Liver (tissue), 8 donors: ENCODE measurements at regions not wholly inside any gene's neighbourhood (a gene's known extent, or its start where the extent isn't known, plus 50 kb on each side); places are given as distances from the start of the nearest gene placed in this dataset.
A peak's percentile ranks its signal among the peaks of the same experiment; 100 is the strongest.

Source experiments
- DNase-seq: peaks from one replicate; pipeline ENCODE4 v3.0.0-alpha.2; 2017; ENCODE audit warnings: low spot score
- H3K27ac ChIP-seq, 2 donors: one replicate each; pipeline ENCODE4 v1.7.0; 2013; ENCODE audit warnings: inconsistent platforms in 2 of 2, low read length in 2 of 2, control low read depth in 1 of 2, low read depth in 1 of 2, mild to moderate bottlenecking in 1 of 2
- H3K27me3 ChIP-seq, 4 donors: one replicate each; pipeline versions ENCODE4 v1.6.1 to v1.7.0; 2013; ENCODE audit warnings: low read length in 3 of 4, inconsistent platforms in 1 of 4, mild to moderate bottlenecking in 1 of 4, moderate library complexity in 1 of 4; ENCODE audit not compliant: control insufficient read depth in 4 of 4, insufficient read depth in 4 of 4
- H3K36me3 ChIP-seq, 4 donors: one replicate each; pipeline versions ENCODE4 v1.6.1 to v1.7.0; 2013; ENCODE audit warnings: low read length in 3 of 4, mild to moderate bottlenecking in 3 of 4, low read depth in 1 of 4, moderate library complexity in 1 of 4; ENCODE audit not compliant: control insufficient read depth in 4 of 4, insufficient read depth in 3 of 4
- H3K4me1 ChIP-seq, 4 donors: one replicate each; pipeline versions ENCODE4 v1.6.1 to v1.7.0; 2013; ENCODE audit warnings: low read length in 3 of 4, mild to moderate bottlenecking in 3 of 4, moderate library complexity in 1 of 4; ENCODE audit not compliant: control insufficient read depth in 4 of 4, insufficient read depth in 4 of 4
- H3K4me3 ChIP-seq, 3 donors: one replicate each; pipeline versions ENCODE4 v1.6.1 to v1.7.0; 2013; ENCODE audit warnings: low read length in 3 of 3, control low read depth in 1 of 3, low read depth in 1 of 3, mild to moderate bottlenecking in 1 of 3
- H3K9ac ChIP-seq, 2 donors: one replicate each; pipeline ENCODE4 v1.7.0; 2013; ENCODE audit warnings: low read length in 2 of 2, mild to moderate bottlenecking in 2 of 2, moderate library complexity in 2 of 2, control low read depth in 1 of 2, low read depth in 1 of 2
- H3K9me3 ChIP-seq, 4 donors: one replicate each; pipeline versions ENCODE4 v1.6.1 to v1.7.0; 2013; ENCODE audit warnings: low read length in 3 of 4; ENCODE audit not compliant: control insufficient read depth in 4 of 4
- CTCF ChIP-seq: fragments of 150-350 bp; IDR thresholded peaks from 2 replicates; pipeline ENCODE4 v1.5.1; 2017; ENCODE audit warnings: improper control_type of control experiment, low read depth, low read length; ENCODE audit not compliant: missing input control
- FOXA1 ChIP-seq: IDR thresholded peaks from 2 replicates; pipeline ENCODE4 v1.6.1; 2016; ENCODE audit warnings: antibody characterized with exemption
- GABPA ChIP-seq, 2 donors: IDR thresholded peaks in 1 of 2; conservative IDR thresholded peaks in 1 of 2; 2 replicates each; pipeline ENCODE4 v1.6.1; 2016; ENCODE audit warnings: antibody characterized with exemption in 2 of 2, mild to moderate bottlenecking in 1 of 2, moderate library complexity in 1 of 2
- HNF4G ChIP-seq: IDR thresholded peaks from 2 replicates; pipeline ENCODE4 v1.6.1; 2016; ENCODE audit warnings: antibody characterized with exemption
- JUND ChIP-seq, 2 donors: IDR thresholded peaks; 2 replicates each; pipeline ENCODE4 v1.6.1; 2016; ENCODE audit warnings: antibody characterized with exemption in 2 of 2
- RAD21 ChIP-seq, 2 donors: IDR thresholded peaks; 2 replicates each; pipeline ENCODE4 v1.6.1; 2016; ENCODE audit warnings: antibody characterized with exemption in 2 of 2, mild to moderate bottlenecking in 2 of 2
- REST ChIP-seq: IDR thresholded peaks from 2 replicates; pipeline ENCODE4 v1.6.1; 2016; ENCODE audit warnings: antibody characterized with exemption, mild to moderate bottlenecking
- SP1 ChIP-seq: IDR thresholded peaks from 2 replicates; pipeline ENCODE4 v1.6.1; 2018; ENCODE audit warnings: antibody characterized with exemption, mild to moderate bottlenecking
- TAF1 ChIP-seq: conservative IDR thresholded peaks from 2 replicates; pipeline ENCODE4 v1.6.1; 2016; ENCODE audit warnings: antibody characterized with exemption, mild to moderate bottlenecking
- ZBTB33 ChIP-seq: IDR thresholded peaks from 2 replicates; pipeline ENCODE4 v1.6.1; 2016; ENCODE audit warnings: antibody characterized with exemption
- WGBS: extraction: QIAGEN DNeasy Blood & Tissue Kit; methylation state at CpG from one replicate; pipeline ENCODE4 v1.1.7; 2013; 5-methylcytosine and 5-hydroxymethylcytosine counted together
- donor health status: healthy.
- donor health status: healthy.
- donor health status: healthy.
- donor health status: healthy.
- donor health status: healthy.

GRCh38 chr16:25374556-25374955 lies 116.9 kb upstream of the ZKSCAN2 start:
- Histone ChIP-seq H3K27me3 (no peaks in the 10 kb centered on the region), H3K9me3 (no peaks in the 10 kb centered on the region), H3K27ac (no peak overlapping the region), H3K4me3 (no peak overlapping the region), H3K36me3 (no peaks in the 10 kb centered on the region), H3K9ac (no peak overlapping the region), H3K4me1 (no peaks in the 10 kb centered on the region)
- TF ChIP-seq TAF1 (no peak), JUND (IDR thresholded peaks at IDR 0.05) (no peak), SP1 (no peak), FOXA1 (no peak), CTCF (no peak), GABPA (IDR thresholded peaks at IDR 0.05 in 1 of 2, conservative IDR thresholded peaks at IDR 0.05 in 1 of 2) (no peak), HNF4G (no peak), RAD21 (IDR thresholded peaks at IDR 0.05) (no peak), ZBTB33 (no peak)
- WGBS: 34% methylated on average over 4 of the region's 4 CpGs
- no peak for DNase-seq

- WGBS: 53% methylated on average over 2 of the region's 2 CpGs
- no peak overlapping the region for H3K27ac ChIP-seq
- no peaks in the 10 kb centered on the region for H3K27me3 ChIP-seq
- TF ChIP-seq FOXA1: no peak
- TF ChIP-seq RAD21 (IDR thresholded peaks at IDR 0.05): peak in 1 of 2 donors; percentile 63
- H3K4me3 ChIP-seq: no peak overlapping the region
- no peaks in the 10 kb centered on the region for H3K4me1 ChIP-seq
- H3K9ac ChIP-seq: no peak overlapping the region
- DNase-seq: no peak
- no peaks in the 10 kb centered on the region for H3K36me3 ChIP-seq
- H3K9me3 ChIP-seq: no peaks in the 10 kb centered on the region
Observed at GRCh38 chr16:25372716-25373115, 115.1 kb upstream of the ZKSCAN2 start.

GRCh38 chr16:25371342-25371741 lies 113.7 kb upstream of the ZKSCAN2 start:
- WGBS: 60% methylated on average over 6 of the region's 6 CpGs
- H3K4me3 ChIP-seq: no peak overlapping the region
- no peak overlapping the region for H3K9ac ChIP-seq
- no peaks in the 10 kb centered on the region for H3K4me1 ChIP-seq
- H3K36me3 ChIP-seq: no peaks in the 10 kb centered on the region
- H3K9me3 ChIP-seq: no peaks in the 10 kb centered on the region
- H3K27me3 ChIP-seq: no peaks in the 10 kb centered on the region
- no peak for TF ChIP-seq TAF1
- no peak for TF ChIP-seq SP1
- no peak for TF ChIP-seq ZBTB33
- TF ChIP-seq FOXA1: no peak
- TF ChIP-seq REST: no peak
- TF ChIP-seq HNF4G: no peak
- no peak for TF ChIP-seq JUND (IDR thresholded peaks at IDR 0.05)
- no peak for DNase-seq
- no peak overlapping the region for H3K27ac ChIP-seq
